DOHH2 (cell line): ENCODE measurements at regions not wholly inside any gene's neighbourhood (a gene's known extent, or its start where the extent isn't known, plus 50 kb on each side); places are given as distances from the start of the nearest gene placed in this dataset.

ENCODE experiments used
- CTCF ChIP-seq: fragments of 200-600 bp; sonication (generic); IDR thresholded peaks from one replicate; pipeline ENCODE4 v1.5.1; 2014; ENCODE audit warnings: antibody characterized with exemption, mild to moderate bottlenecking, low read depth, low read length; ENCODE audit not compliant: poor library complexity, severe bottlenecking
- EZH2phosphoT487 ChIP-seq: fragments of 200-600 bp; sonication (generic); IDR thresholded peaks from 2 replicates; pipeline ENCODE4 v1.6.1; 2017; ENCODE audit warnings: borderline replicate concordance, mild to moderate bottlenecking, antibody characterized with exemption, low read length, moderate library complexity, mixed read lengths

GRCh38 chr14:99034711-99035171 is 237.3 kb downstream of the BCL11B start:
- TF ChIP-seq CTCF, result no peak
- TF ChIP-seq EZH2phosphoT487, result no peak
